ENCODE measurements at regions not wholly inside any gene's neighbourhood (a gene's known extent, or its start where the extent isn't known, plus 50 kb on each side); places are given as distances from the start of the nearest gene placed in this dataset.

DNA sequence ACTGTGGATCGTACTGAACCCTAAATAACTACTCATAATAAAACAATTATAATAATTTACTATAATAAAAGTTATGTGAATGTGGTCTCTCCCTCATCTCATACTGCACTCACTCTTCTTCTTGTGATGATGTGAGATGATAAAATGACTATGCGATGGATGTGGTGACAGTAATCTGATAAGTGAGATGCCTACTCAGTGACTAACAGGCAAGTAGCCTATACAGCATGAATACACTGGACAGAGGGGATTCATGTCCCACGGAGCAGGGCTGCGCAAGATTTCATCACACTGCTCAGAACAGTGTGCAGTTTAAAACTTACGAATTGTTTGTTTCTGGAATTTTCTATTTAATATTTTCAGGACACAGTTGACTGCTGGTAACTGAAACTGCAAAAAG is 304.0 kb downstream of the DUSP10 start:
- TF ChIP-seq, protein P1, sequence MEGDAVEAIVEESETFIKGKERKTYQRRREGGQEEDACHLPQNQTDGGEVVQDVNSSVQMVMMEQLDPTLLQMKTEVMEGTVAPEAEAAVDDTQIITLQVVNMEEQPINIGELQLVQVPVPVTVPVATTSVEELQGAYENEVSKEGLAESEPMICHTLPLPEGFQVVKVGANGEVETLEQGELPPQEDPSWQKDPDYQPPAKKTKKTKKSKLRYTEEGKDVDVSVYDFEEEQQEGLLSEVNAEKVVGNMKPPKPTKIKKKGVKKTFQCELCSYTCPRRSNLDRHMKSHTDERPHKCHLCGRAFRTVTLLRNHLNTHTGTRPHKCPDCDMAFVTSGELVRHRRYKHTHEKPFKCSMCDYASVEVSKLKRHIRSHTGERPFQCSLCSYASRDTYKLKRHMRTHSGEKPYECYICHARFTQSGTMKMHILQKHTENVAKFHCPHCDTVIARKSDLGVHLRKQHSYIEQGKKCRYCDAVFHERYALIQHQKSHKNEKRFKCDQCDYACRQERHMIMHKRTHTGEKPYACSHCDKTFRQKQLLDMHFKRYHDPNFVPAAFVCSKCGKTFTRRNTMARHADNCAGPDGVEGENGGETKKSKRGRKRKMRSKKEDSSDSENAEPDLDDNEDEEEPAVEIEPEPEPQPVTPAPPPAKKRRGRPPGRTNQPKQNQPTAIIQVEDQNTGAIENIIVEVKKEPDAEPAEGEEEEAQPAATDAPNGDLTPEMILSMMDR (optimal IDR thresholded peaks at IDR 0.05 in 1 of 3, IDR thresholded peaks at IDR 0.05 in 1 of 3, conservative IDR thresholded peaks at IDR 0.05 in 1 of 3; ENCODE audit: extremely low read depth in 1 of 3, insufficient read depth in 2 of 3, low read length in 3 of 3), result no peak
- TF ChIP-seq EZH2 (IDR thresholded peaks at IDR 0.05; ENCODE audit: low read length), result no peak
